Right lung (tissue), 2 donors: ENCODE measurements at regions not wholly inside any gene's neighbourhood (a gene's known extent, or its start where the extent isn't known, plus 50 kb on each side); places are given as distances from the start of the nearest gene placed in this dataset.
"Not testable (repeated sequence)": the region's sequence is repeated elsewhere in the genome, so short reads cannot be mapped to it uniquely, and the experiment has no call there.

Source experiments
- DNase-seq, 2 donors: peaks; one replicate each; pipeline ENCODE4 v3.0.0-alpha.2; 2013

DNA sequence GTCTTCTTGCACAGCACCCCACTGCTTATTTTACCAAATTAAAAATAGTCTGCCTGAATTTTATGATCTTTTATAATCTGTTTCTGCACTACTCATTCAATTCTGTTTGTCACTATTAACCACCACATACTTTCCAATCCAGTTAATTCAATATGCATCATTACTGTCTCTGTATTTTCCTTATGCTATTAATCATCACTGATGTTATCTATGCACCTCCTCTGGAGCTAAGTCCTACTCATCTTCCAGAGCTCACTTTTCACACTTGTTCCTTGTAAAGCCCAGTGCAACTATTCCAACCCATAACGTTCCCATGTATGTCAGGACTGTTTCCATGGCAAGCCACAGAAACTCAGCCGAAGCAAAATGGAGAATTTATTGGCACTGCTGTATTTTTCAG, 713.6 kb downstream of the PLCL1 start:
- no peak for DNase-seq

DNA sequence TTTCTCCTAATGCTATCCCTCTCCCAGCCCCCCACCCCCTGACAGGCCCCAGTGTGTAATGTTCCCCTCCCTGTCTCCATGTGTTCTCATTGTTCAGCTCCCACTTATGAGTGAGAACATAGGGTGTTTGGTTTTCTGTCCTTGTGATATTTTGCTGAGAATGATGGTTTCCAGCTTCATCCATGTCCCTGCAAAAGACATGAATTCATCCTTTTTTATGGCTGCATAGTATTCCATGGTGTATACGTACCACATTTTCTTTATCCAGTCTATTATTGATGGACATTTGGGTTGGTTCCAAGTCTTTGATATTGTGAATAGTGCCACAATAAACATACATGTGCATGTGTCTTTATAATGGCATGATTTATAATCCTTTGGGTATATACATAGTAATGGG, 704.2 kb downstream of the PLCL1 start:
- DNase-seq, result not testable (repeated sequence)

DNA sequence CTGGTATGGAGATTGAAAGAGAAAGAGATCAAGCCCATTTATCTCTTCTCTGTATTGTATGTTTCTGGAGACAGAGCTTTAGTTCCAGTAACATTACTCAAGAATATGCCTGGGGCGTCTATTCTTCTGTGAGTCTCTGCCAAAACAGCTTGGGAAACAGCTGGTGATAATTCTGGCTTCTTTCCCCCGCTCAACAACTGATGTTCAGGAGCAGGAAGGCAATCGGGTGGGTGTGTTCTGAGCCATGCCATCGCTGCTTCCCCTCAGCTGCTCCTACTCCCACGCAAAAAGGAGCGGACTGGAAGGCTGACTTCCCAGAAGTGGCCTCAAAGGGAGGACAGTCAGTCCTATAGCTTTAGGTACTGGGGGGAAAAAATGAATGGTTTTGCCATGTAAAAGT, 695.1 kb downstream of the PLCL1 start:
- DNase-seq, result peak; percentile 84 to 85

DNA sequence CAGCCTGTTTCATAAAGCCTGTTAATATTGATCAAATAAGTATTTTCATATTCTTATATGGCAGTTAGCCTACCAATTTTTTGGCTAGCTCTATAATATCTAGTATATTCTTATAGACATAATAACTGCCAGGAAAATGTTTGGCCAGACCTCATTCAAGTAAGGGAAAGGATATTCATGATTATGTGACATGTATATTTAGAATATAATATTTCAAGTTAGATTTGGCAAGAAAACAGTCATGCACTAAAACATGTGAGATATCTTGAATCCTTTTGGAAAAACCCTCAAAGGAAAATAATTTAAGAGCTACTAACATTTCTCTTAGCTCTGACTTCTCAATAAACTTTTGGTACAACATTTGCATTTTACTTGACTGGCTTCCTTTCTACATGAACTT, 694.1 kb downstream of the PLCL1 start:
- peak; percentile 69 for DNase-seq

- DNase-seq, result no peak
These were observed 693.7 kb downstream of the PLCL1 start for GRCh38 chr2:198498048-198498447.

- no peak for DNase-seq
These were observed 690.5 kb downstream of the PLCL1 start for GRCh38 chr2:198494931-198495330.

- DNase-seq, result no peak
These were observed 686.4 kb downstream of the PLCL1 start for GRCh38 chr2:198490748-198491147.

DNA sequence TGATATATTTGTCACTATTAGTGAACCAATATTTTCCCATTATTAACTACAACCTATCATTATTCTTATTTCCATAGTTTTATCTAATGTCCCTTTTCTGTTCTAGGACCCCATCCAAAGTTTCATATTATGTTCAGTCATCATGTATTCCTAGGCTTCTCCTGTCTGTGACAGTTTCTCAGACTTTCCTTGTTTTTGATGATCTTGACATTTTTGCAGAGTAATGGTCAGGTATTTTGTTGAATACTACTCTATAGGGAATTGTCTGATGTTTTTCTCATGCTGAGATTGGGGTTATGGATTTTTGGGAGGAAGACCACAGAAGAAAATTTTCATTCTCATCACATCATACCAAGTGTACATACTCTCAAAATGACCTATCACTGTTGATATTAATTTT, 684.6 kb downstream of the PLCL1 start:
- DNase-seq, result no peak

DNA sequence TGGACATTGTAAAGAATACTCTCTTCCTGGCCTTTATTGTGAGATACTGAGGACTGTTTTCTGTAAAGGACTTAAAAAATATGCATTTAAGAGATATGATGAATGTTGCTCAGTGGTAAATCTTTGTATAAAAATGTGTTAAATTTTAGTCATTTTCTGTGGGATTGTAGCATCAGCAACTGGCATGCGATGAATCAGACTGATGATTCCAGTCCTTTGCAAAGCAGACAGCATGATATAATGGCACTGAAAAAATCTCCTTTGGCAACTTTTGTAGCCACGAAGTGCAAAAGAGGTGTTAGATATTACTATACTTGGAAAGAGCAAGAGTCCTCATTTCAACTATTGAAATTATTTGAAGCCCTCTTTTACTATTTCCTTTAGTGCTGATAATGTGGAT, 678.7 kb downstream of the PLCL1 start:
- DNase-seq, result no peak

GRCh38 chr2:198479065-198479464, 674.7 kb downstream of the PLCL1 start:
- no peak for DNase-seq

- DNase-seq, result no peak
These were observed 674.0 kb downstream of the PLCL1 start for GRCh38 chr2:198478361-198478760.

DNA sequence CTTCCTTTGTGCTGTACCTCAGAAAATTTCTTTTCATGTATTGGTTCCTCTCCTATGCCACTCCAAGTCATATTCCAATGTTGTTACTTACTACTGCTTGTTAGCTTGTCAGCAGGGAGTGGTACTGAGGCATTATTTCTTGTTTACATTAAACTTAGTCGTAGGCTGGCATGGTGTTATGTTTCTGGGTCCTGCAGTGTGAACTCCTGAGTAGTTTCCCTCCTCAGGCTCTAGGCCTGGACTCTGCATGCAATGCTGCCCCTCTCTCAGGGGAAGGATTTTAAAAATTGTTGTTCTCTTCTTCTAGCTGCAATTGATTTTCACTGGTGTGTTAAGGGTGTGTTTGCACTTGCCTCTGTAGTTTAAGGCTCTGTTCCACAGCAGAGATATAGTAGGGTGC, 671.6 kb downstream of the PLCL1 start:
- DNase-seq, result no peak

DNA sequence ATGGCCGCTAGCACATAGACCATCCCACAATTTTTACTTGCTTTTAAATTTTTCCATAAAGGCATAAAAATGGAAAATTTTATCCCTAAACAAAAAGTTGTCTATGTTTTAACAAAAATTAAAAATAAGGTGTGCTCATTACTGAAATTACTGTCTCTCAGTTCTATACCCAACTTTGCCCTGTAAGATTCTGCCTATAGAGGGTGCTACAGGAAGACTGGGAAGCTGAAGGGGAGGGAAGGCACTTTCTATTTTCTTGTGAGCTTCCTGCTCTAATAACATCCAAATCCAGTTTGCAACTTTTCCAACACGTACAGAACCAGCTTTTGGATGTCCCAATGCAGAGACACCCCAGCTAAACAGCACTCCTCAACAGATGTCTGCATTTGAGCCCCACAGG, 666.9 kb downstream of the PLCL1 start:
- no peak for DNase-seq

- no peak for DNase-seq
These were observed 663.7 kb downstream of the PLCL1 start for GRCh38 chr2:198468136-198468535.

DNA sequence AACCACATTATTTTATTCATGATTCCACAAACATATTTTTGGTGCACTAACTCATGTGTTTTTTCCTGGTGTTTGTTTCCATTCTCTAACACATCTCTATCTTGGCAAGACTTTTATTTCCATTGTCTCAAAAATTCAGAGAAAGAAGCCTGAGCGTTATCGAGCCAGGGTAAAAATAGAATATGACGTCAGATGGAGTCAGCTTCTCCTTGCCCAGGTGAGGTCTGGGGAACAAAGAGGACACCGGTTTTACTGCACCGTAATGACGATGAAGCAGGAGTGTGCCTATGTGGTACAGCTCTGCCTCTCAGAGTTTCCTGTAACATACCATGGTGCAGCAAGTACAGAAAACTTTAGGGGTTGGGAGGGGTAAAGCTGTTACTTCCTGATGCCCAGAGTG, 661.6 kb downstream of the PLCL1 start:
- DNase-seq, result no peak

DNA sequence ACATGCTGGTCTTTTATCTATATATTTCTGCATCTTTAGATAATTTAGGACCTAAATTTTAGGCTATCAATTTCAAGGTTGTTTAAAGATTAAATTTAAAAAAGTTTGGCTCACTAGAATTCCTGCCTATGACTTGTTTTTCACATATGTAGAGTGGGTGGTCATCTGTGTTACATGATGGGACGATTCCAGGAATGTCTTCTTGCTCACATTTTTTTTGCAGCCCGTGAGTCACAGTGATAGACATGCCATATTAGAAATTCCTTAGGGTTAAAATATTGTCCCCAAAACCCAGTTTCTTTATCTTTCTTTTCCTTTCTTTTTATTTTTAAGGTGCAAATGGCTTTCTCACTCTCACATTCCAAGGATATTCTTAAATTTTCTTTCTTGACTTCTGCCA, 652.0 kb downstream of the PLCL1 start:
- no peak for DNase-seq

- DNase-seq, result no peak
These were observed 649.5 kb downstream of the PLCL1 start for GRCh38 chr2:198453866-198454265.

GRCh38 chr2:198452327-198452726, 647.9 kb downstream of the PLCL1 start:
- DNase-seq, result no peak

GRCh38 chr2:198448789-198449188, 644.4 kb downstream of the PLCL1 start:
- no peak for DNase-seq

- DNase-seq, result no peak
These were observed 640.5 kb downstream of the PLCL1 start for GRCh38 chr2:198444800-198445287.

- DNase-seq, result no peak
These were observed 637.5 kb downstream of the PLCL1 start for GRCh38 chr2:198441901-198442300.

GRCh38 chr2:198441246-198441645, 636.9 kb downstream of the PLCL1 start:
- DNase-seq, result no peak

GRCh38 chr2:198440833-198441232, 636.4 kb downstream of the PLCL1 start:
- no peak for DNase-seq

- DNase-seq, result no peak
These were observed 633.9 kb downstream of the PLCL1 start for GRCh38 chr2:198438331-198438730.

DNA sequence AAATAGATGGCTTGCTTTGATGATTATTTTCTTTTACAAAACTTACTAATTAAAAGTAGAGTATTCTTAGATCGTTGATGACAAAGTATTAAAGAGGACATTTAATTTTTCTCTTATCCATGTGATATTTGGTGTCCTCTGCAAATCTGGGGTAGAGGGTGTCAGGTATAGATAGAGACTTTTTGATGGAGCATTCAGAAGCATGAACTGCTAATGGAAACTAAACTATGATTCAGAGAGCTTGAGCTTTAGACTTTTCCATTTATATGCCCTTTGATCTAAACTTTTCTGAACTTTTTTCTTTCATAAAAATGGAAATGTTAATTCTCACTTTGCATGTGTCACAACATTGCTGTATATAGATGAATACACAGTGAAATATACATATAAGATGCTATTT, 619.7 kb downstream of the PLCL1 start:
- no peak for DNase-seq
